SJCRH30 (cell line): ENCODE measurements at regions not wholly inside any gene's neighbourhood (a gene's known extent, or its start where the extent isn't known, plus 50 kb on each side); places are given as distances from the start of the nearest gene placed in this dataset.

ENCODE experiments used
- DNase-seq, 2 experiments: peaks; one replicate each; pipeline ENCODE4 v3.0.0-alpha.2; 2015 to 2020
- H3K27ac ChIP-seq: fragments of 250-450 bp; sonication (Bioruptor Pico); 2 replicates; pipeline ENCODE4 v1.5.1; 2020; ENCODE audit warnings: mild to moderate bottlenecking, moderate library complexity
- H3K27me3 ChIP-seq: fragments of 250-450 bp; sonication (Bioruptor Pico); 2 replicates; pipeline ENCODE4 v1.5.1; 2020; ENCODE audit warnings: mild to moderate bottlenecking, moderate library complexity
- H3K36me3 ChIP-seq: fragments of 250-450 bp; sonication (Bioruptor Pico); 2 replicates; pipeline ENCODE4 v1.5.1; 2020; ENCODE audit warnings: mild to moderate bottlenecking, moderate library complexity
- H3K4me1 ChIP-seq: fragments of 250-450 bp; sonication (Bioruptor Pico); 2 replicates; pipeline ENCODE4 v1.5.1; 2020; ENCODE audit warnings: mild to moderate bottlenecking, moderate library complexity
- H3K4me3 ChIP-seq: fragments of 250-450 bp; sonication (Bioruptor Pico); 2 replicates; pipeline ENCODE4 v1.5.1; 2020; ENCODE audit warnings: mild to moderate bottlenecking, moderate library complexity
- H3K9me3 ChIP-seq: fragments of 250-450 bp; sonication (Bioruptor Pico); replicated peaks from 2 replicates; pipeline ENCODE4 v1.5.1; 2020; ENCODE audit warnings: mild to moderate bottlenecking, moderate library complexity

DNA sequence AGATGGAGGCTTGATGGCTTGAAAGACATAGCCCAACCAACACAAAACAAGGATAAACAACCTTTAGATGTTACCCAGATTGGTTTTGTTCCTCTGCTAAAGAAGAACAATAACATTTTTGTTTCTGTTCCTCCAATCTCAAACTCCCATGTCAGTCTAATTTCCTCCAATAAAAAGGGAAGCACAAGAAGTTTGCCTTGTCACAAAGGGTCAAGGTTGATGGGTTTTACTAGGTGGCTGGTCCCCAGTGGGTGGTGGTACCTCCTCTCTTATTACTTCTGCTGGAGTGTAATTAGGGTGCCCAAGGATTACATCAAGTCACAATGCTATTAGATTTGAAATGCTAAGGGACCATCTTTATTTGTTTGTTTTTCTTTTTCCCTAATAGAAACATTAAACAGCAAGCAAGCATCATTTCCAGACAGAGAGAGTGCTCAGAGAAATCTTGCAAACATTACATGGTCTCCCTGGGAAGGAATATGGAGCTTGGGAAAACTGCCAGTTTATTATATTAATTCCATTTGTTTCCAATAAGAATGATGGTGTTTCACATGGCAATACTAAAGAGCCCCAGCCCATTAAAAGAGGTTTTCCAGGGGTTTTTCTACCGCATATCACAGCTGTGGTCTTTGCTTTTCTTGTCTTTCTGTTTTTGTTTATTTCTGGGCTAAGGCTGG, 78.3 kb upstream of the AOAH start:
- H3K9me3 ChIP-seq, result no peaks in the 10 kb centered on the region
- H3K4me3 ChIP-seq, result no peak overlapping the region
- no peak overlapping the region for H3K27ac ChIP-seq
- no peaks in the 10 kb centered on the region for H3K27me3 ChIP-seq
- H3K4me1 ChIP-seq, result 0 out of 2 replicates have a peak, but pooled peaks cover 3% of the 10 kb centered on the region
- H3K36me3 ChIP-seq, result no peaks in the 10 kb centered on the region
- no peak for DNase-seq

DNA sequence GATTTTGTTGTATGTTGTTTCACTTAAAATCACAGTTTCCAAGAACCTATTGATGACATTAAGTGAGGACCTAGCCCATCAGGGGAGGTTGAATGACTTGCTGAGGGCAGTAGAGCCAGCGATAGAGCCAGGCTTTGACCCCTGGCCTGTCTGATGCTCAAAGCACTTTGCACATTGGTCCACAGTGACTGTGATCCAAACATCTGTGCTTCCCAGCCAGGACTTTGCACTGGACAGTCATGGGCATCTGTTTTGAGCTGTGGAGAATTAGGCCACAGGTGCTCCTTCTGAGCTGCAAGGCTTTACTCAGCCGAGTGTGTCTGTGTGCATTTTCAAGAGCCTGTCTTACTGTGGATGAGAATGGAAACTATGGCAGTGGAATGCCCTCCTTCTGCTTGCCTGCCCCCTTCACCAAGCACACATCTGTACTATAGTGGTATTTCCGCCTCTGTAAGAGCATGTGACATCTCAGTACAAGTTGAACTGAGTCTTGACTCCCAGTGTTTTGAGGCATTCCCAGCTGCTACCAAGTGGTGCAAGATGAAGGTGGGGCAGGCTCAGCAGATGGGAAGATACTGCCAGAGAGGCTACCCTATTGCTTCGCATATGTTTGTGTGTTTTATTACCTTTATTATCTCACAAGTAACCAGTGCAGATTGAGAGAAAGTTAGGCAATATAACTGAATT, 72.7 kb upstream of the AOAH start:
- Histone ChIP-seq H3K36me3 (no peaks in the 10 kb centered on the region), H3K4me3 (no peak overlapping the region), H3K9me3 (no peaks in the 10 kb centered on the region), H3K4me1 (peaks cover 20% of the 10 kb centered on the region), H3K27ac (no peak overlapping the region), H3K27me3 (no peaks in the 10 kb centered on the region)
- DNase-seq, result peak; percentile 33 to 67

DNA sequence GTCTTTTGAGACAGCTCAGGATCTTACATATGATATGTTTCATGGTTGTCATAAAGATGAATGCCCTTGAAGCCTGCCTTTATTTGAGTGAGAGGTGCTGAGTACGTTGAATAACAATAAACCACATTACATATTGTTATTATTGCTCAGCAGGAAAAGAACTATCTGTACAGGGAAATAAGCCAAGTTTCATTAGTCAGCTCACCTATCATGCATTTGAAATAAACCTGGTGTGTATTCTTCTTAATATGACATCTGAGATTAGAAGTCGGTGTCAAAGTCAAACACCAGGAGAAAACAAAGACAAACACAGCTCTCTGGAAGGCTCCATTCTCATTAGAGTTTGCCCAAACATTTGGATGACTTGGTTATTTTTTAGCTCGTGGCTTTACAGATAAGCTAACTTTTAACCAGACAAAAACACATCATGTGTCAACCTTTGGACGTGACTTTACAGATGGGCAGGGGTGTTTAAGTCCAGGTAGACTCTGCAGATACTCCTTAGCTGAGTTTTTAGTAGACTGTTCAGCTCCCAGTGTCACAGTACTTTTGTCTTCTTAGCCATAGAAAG, 71.2 kb upstream of the AOAH start:
- no peak overlapping the region for H3K4me3 ChIP-seq
- H3K9me3 ChIP-seq, result no peaks in the 10 kb centered on the region
- H3K4me1 ChIP-seq, result peaks cover 20% of the 10 kb centered on the region
- peak overlapping the region; percentile 80; the same call in 1 of the 2 replicates for H3K27ac ChIP-seq
- no peaks in the 10 kb centered on the region for H3K27me3 ChIP-seq
- H3K36me3 ChIP-seq, result no peaks in the 10 kb centered on the region
- no peak for DNase-seq

DNA sequence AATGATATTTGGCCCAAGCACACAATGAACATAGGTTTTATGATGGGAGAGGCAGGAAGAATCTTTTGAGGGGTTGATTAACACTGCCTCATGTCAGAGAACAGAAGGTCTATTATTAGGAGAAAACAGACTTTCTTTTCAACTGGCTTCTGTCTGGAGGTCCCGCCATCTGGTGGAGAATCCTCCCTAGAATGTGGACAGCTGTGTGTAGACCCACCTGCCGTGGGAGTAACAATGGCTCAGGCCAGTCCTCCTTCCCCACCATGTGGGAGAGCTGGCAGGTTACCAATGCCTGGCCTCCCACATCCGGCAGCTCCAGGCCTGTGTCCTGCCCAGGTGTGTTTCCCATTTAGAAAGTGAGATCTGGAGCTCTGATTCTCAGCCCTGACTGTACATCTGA, 70.4 kb upstream of the AOAH start:
- H3K9me3 ChIP-seq, result no peaks in the 10 kb centered on the region
- H3K27me3 ChIP-seq, result no peaks in the 10 kb centered on the region
- H3K27ac ChIP-seq, result peak overlapping the region; percentile 80
- H3K4me1 ChIP-seq, result peaks cover 20% of the 10 kb centered on the region
- no peak overlapping the region for H3K4me3 ChIP-seq
- peak; percentile 91 to 97 for DNase-seq
- H3K36me3 ChIP-seq, result no peaks in the 10 kb centered on the region

DNA sequence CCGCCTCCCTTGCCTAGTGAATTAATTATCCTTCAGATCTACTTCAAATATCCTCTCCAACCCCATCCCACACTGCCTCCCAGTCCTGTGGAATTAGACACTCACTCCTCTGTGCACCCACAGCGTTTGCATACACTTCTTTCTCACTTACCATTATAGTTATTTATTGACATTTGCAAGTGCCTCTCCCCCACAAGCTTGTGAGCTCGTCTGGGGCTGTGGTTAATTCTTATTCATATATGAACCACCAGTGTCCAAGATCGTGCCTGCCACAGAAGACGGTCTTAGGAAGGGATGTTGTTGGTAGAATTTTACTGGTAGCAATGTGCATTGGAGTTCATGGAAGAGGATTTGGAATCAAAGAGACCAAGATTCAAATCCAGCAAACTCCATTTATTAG, 68.1 kb upstream of the AOAH start:
- H3K4me1 ChIP-seq, result peaks cover 25% of the 10 kb centered on the region
- H3K27ac ChIP-seq, result no peak overlapping the region
- no peaks in the 10 kb centered on the region; the same call in 1 of the 2 replicates for H3K9me3 ChIP-seq
- H3K4me3 ChIP-seq, result no peak overlapping the region
- no peaks in the 10 kb centered on the region for H3K36me3 ChIP-seq
- H3K27me3 ChIP-seq, result no peaks in the 10 kb centered on the region
- no peak for DNase-seq

DNA sequence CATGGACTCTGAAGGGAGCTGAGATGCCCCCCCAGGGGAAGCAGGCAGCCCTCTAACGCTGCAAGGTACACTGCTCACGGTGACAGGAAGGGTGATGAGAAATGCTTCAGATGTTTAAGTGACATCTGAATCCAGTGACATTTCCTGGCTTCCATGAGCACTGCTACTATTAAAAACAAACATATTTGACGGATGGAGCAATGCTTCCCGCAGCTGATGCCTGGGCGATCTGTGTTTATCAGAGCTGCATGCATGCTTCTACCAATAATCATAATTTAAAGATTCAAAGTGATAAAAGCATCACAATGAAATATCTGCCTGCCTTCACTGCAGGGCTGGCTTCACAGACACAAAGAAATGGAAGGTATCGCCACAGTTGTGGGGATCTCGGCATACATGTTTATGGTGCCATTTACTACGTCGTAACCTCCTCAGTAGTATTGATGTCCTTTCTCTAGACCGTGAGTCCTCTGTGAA, 66.1 kb upstream of the AOAH start:
- no peak overlapping the region for H3K27ac ChIP-seq
- peaks cover 21% of the 10 kb centered on the region for H3K4me1 ChIP-seq
- no peak for DNase-seq
- H3K36me3 ChIP-seq, result no peaks in the 10 kb centered on the region
- no peaks in the 10 kb centered on the region; the same call in 1 of the 2 replicates for H3K9me3 ChIP-seq
- H3K4me3 ChIP-seq, result no peak overlapping the region
- no peaks in the 10 kb centered on the region for H3K27me3 ChIP-seq

DNA sequence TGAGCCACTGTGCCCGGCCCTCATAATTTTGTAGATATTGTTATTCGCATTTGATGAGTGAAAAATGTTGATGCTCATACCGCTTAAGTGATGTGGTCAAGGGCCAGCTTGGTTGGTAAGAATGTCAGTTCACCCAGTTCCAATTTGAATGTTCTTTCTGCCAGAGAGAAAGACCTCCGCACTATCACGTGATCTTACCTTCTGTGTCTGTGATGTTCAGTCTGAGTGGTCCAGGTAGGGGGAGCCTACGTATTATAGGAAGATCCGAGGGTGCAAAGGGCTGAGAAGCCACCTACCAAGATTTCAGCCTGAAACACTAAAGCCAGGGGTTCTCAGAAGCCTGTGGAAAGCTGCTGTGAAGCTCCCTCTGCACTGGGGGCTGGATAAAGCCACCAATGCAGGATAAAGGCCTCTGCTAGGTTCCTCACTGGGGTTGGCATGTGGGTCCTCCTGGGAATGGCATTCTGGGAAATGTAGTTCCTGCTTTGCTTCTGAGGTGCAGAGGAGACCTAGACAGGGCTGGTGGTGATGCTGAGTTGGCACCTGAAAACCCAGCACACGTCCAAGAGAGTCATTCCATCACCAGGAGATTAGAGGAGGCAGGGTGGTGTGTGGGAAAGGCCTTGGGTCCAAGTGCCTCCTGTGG, 64.7 kb upstream of the AOAH start:
- DNase-seq, result no peak
- no peak overlapping the region for H3K27ac ChIP-seq
- no peaks in the 10 kb centered on the region for H3K36me3 ChIP-seq
- no peak overlapping the region for H3K4me3 ChIP-seq
- H3K4me1 ChIP-seq, result peaks cover 12% of the 10 kb centered on the region
- no peaks in the 10 kb centered on the region for H3K27me3 ChIP-seq
- H3K9me3 ChIP-seq, result no peaks in the 10 kb centered on the region; the same call in 1 of the 2 replicates

DNA sequence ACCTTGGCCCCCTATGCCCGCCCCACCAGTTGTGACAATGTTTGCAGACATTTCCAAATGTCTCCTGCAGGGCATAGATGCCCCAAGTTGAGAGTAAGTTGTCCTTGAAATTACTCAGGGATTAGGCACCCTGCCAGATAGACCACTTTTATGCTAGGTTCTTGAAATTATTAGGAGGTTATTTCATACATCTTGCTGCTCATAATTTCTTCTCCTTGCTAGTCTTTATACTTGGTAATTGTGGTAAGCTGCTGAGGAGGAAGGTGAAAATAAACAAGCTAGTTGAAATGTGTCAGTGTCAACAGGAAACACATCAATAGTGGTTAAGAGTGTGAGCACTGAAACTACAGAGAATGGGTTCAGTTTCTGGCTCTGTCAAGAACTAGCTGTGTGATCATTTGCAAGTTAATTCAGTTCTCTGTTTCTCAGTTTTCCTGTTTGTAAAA, 63.7 kb upstream of the AOAH start:
- Histone ChIP-seq H3K36me3 (no peaks in the 10 kb centered on the region), H3K4me1 (peaks cover 9% of the 10 kb centered on the region; the same call in 1 of the 2 replicates), H3K9me3 (no peaks in the 10 kb centered on the region; the same call in 1 of the 2 replicates), H3K27me3 (no peaks in the 10 kb centered on the region), H3K27ac (no peak overlapping the region), H3K4me3 (no peak overlapping the region)
- peak in 1 of 2 experiments; percentile 31 for DNase-seq

DNA sequence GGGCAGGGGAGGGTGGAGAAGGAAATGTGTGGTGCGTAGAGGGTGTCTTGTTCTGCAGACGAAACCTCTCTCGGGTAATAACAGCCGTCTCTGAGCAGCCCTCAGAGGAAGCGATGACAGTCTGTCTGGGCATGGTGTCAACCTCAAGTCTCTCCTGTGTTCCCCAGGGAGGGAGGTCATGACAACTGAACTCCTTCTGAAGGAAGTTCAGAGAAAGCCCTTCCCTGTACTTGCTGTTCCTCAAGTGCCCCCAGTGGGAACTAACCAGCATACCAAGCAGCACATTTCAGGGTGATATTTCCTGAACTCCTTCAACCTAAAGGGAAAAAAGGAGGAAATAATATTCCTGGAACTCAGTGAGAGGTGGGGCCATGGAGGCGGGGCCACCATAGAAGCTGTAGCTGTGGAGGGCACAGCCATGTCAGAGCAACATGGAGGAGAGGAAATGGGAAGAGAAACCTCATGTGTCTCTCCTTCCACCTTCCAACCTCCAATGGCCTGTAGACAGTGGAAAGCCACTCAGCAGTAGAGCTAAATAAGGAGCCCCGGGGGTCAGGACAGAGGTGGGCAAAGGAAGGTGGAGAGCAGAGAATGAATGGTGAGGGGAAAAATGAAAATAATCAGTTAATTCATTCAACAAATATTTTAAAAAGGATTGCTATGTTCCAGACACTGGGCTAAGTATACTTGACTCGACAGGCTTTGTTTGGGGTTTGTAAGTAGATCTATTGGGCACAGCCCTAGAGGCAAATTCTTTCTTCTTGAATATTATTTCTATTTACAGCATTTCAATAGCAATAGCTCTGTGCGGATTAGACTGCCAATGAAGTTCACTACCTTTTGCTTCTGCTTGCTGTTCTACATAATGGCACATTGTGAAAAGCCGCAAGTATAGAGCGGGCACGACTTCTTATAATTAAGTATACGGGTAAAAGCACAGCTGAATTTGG, 61.0 kb upstream of the AOAH start:
- no peak for DNase-seq
- no peaks in the 10 kb centered on the region for H3K27me3 ChIP-seq
- peaks cover 9% of the 10 kb centered on the region; the same call in 1 of the 2 replicates for H3K4me1 ChIP-seq
- H3K27ac ChIP-seq, result no peak overlapping the region
- H3K36me3 ChIP-seq, result no peaks in the 10 kb centered on the region
- H3K9me3 ChIP-seq, result no peaks in the 10 kb centered on the region; the same call in 1 of the 2 replicates
- no peak overlapping the region for H3K4me3 ChIP-seq

DNA sequence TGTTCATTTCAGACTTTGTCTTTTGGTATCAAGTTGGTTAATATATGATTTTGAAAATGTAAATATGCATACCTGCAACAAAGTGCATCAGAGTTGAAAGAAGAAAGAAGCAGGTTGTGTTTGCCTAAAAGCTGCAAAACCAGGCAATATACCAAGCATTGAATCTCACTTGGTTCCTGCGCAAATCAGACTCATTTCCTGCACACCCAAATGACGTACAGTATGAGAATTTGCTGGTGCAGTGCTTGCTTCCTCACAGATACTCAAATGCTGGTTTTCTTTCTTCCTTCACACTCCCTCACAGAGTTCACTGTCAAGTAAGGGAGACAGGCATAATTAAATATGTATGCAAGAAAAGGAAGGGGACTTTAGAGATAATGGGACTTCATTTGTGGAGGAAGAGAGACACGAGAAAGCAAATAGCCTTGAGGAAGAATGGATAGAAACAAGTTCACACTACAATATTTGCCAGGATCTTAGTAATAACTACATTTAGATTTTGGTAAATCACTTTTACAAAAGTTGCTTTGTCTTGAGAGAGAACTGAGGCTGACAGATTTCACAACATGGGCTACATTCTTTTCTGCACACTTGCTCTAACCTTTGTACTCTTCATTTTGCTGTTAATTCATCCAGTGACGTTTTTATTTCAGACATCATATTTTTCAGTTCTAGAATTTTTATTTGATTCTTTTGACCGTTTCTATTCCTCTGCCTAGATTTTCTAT, 56.9 kb upstream of the AOAH start:
- DNase-seq, result no peak
- Histone ChIP-seq H3K27me3 (no peaks in the 10 kb centered on the region), H3K4me1 (peaks cover 4% of the 10 kb centered on the region; the same call in 1 of the 2 replicates), H3K9me3 (no peaks in the 10 kb centered on the region), H3K36me3 (no peaks in the 10 kb centered on the region), H3K4me3 (no peak overlapping the region), H3K27ac (no peak overlapping the region)

DNA sequence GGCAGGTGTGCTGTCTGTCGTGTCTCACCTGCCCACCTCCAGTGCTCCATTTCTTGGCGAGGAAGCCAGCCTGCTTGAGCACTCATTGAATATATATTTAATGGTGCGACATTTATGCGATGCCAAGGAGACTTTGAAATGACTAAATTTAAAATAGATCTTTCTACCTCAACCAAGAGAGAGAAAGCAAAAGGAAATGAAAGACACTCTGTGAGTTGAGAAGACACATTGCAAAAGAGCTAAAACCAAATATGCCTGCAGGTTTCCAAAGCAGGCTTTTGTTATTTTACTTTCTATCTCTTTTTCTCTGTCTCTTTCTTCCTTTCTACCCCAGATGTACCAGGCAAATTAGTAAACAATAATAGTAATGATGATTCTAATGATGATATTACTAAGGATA, 53.6 kb upstream of the AOAH start:
- Histone ChIP-seq H3K27ac (no peak overlapping the region), H3K4me1 (no peaks in the 10 kb centered on the region; the same call in 1 of the 2 replicates), H3K27me3 (no peaks in the 10 kb centered on the region), H3K9me3 (no peaks in the 10 kb centered on the region), H3K36me3 (no peaks in the 10 kb centered on the region), H3K4me3 (no peak overlapping the region)
- DNase-seq, result no peak

DNA sequence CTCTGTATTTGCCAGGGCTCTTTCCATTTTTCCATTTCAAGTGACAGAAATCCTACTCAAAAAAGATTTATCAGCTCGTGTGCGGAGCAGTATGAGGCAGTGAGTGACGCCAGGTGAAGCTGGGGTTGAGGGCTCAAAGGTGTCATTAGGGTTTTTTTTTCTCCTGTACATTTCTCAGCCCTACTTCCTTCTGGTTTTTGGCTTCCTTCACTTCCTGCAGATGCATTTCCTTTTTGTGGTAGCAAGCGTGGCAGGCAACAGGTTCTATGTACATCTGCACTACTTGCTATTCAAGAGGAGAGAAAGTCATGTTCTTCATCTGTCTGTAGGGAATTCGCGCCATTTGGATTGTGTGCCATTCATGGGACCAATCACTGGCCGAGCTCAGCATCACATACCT, 52.8 kb upstream of the AOAH start:
- H3K9me3 ChIP-seq, result no peaks in the 10 kb centered on the region
- no peak overlapping the region for H3K27ac ChIP-seq
- no peaks in the 10 kb centered on the region for H3K27me3 ChIP-seq
- H3K4me1 ChIP-seq, result no peaks in the 10 kb centered on the region; the same call in 1 of the 2 replicates
- DNase-seq, result no peak
- H3K4me3 ChIP-seq, result no peak overlapping the region
- H3K36me3 ChIP-seq, result no peaks in the 10 kb centered on the region

DNA sequence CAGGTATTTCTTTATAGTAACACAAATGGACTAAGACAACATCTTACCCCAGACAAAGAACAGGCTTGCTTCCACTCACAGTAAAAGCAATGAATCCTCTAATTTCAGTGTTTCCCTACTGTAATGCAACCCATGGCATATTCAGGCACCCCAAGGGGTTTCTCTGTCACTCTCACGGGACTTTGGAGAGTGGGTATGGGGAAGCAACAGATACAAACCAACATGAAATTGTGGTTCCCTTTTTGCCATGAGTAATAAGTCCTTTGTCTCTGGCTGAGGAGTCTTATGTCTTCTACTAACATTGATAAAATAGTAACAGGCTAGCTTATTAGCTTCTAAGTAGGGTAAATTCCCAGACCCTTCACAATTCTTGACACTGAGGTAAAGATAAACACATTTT, 51.4 kb upstream of the AOAH start:
- Histone ChIP-seq H3K4me1 (no peaks in the 10 kb centered on the region; the same call in 1 of the 2 replicates), H3K4me3 (no peak overlapping the region), H3K9me3 (no peaks in the 10 kb centered on the region), H3K36me3 (no peaks in the 10 kb centered on the region), H3K27me3 (no peaks in the 10 kb centered on the region), H3K27ac (no peak overlapping the region)
- no peak for DNase-seq
